GM21786 (cell line): ENCODE measurements at regions not wholly inside any gene's neighbourhood (a gene's known extent, or its start where the extent isn't known, plus 50 kb on each side); places are given as distances from the start of the nearest gene placed in this dataset.
"Not testable (repeated sequence)": the region's sequence is repeated elsewhere in the genome, so short reads cannot be mapped to it uniquely, and the experiment has no call there.

ENCODE experiments used
- ATAC-seq: cut with Tn5 transposase; IDR thresholded peaks from one replicate; pipeline ENCODE4 v1.9.1; 2021; ENCODE audit not compliant: unreplicated experiment

- peak; percentile 79 for ATAC-seq
These were observed 71.3 kb upstream of the DGKB start for GRCh38 chr7:14973712-14974428.

GRCh38 chr7:14971678-14972077 is 69.1 kb upstream of the DGKB start:
- ATAC-seq: not testable (repeated sequence)

GRCh38 chr7:14967376-14967775 is 64.8 kb upstream of the DGKB start:
- not testable (repeated sequence) for ATAC-seq

- ATAC-seq: no peak
These were observed 60.2 kb upstream of the DGKB start for GRCh38 chr7:14962778-14963177.

GRCh38 chr7:14960721-14961120 is 58.2 kb upstream of the DGKB start:
- ATAC-seq: no peak

GRCh38 chr7:14959339-14959738 is 56.8 kb upstream of the DGKB start:
- ATAC-seq: no peak

GRCh38 chr7:14954035-14954434 is 51.5 kb upstream of the DGKB start:
- no peak for ATAC-seq
